HG02759 (cell line): ENCODE measurements at regions not wholly inside any gene's neighbourhood (a gene's known extent, or its start where the extent isn't known, plus 50 kb on each side); places are given as distances from the start of the nearest gene placed in this dataset.
"Not testable (repeated sequence)": the region's sequence is repeated elsewhere in the genome, so short reads cannot be mapped to it uniquely, and the experiment has no call there.

Source experiments
- ATAC-seq: cut with Tn5 transposase; IDR thresholded peaks from one replicate; pipeline ENCODE4 v1.9.1; 2021; ENCODE audit warnings: mild to moderate bottlenecking, moderate library complexity; ENCODE audit not compliant: unreplicated experiment

GRCh38 chr7:55705728-55706450 lies 133.6 kb upstream of the VOPP1 start:
- not testable (repeated sequence) for ATAC-seq

DNA sequence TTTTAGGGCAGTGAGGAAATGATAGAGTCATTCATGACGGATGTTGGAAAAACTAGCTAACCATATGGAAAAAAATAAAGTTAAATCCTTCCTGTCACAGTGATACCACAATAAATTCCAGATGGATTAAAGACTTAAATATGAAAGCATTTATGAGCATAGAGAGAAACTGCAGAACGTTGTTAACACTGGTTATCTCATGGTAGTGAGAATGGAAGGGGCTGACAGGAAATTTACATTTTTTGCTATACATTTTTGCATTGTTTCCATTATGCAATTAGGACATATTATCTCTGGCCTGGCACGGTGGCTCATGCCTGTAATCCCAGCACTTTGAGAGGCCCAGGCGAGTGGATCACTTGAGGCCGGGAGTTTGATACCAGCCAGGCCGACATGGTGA lies 130.5 kb upstream of the VOPP1 start:
- not testable (repeated sequence) for ATAC-seq

GRCh38 chr7:55699450-55699842 lies 127.1 kb upstream of the VOPP1 start:
- ATAC-seq = not testable (repeated sequence)

DNA sequence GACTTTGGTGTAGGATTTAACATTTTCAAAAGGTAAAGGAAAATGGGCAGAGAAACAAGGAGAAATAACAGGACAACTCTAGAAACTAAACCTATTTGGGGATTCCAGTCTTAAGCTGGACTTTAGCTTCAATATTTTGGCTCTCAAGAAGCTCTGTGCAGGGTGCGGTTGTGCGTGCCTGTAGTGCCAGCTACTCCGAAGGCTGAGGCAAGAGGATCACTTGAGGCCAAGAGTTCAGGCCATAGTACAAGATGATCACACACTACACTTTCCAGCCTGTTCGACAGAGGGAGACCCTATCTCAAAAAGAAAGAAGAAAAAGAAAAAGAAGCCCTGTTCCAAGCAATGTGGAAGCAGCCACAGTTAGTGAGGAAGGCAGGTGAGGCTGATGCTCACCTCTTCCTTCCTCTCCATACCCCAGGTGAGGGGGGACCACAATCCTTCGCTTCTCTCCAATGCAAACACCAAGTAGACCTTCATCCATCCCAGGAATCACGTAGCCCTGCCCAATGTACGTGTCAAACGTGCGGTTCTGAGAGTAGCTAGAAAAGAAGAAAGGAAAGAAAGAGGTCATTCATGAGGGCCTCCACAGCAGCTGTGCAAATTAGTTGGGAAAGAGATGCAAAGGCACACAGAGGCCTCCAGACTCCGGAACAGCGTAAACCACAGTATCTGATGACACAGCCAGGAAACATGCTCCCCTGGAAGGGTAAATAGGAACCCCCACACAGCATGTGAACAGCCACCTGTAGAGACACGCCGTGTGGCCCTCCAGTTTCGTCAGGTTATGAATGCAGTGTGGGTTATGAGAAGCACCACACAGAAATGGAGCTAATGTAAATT lies 126.5 kb upstream of the VOPP1 start:
- peak; percentile 75 for ATAC-seq

- not testable (repeated sequence) for ATAC-seq
These were observed 123.8 kb upstream of the VOPP1 start for GRCh38 chr7:55695893-55696701.

- ATAC-seq = not testable (repeated sequence)
These were observed 122.2 kb upstream of the VOPP1 start for GRCh38 chr7:55694484-55694883.

- ATAC-seq = not testable (repeated sequence)
These were observed 116.7 kb upstream of the VOPP1 start for GRCh38 chr7:55688684-55689681.

DNA sequence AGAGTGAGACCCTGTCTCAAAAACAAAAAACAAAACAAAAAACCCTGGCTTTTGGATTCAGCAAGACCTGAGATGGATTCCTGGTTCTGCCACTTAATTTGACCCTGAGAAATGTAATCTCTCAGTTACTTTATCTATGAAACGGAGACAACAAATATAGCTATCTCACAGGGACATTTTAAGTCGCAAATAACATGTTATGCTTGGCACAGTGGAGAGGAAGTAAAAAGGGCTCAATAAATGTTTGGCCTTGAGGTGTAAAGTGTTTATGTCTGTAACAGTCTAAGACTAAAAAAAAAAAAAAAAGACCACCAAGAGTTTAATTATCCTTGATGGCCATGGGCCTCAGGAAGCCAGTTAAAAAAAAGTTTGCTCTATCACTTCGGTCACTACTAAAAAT lies 116.0 kb upstream of the VOPP1 start:
- not testable (repeated sequence) for ATAC-seq

DNA sequence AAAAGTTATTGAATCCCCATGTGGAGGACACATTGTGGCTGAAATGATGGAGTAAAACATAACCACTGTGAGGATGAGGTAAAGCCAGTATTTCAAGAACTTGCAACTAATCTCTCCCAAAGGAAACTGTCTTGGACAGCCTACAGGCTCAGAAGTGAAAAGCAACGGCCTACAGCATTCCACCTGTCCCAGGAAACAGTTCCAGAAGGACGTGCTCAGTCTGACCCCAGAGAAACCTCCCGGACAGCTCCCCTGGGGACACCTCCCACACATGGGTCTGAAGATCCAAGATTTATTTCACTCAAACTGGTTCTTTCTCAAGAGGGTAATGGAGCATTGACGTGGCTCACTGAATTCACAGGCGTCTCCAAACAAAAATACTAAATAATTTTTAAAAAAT lies 115.0 kb upstream of the VOPP1 start:
- ATAC-seq = not testable (repeated sequence)

DNA sequence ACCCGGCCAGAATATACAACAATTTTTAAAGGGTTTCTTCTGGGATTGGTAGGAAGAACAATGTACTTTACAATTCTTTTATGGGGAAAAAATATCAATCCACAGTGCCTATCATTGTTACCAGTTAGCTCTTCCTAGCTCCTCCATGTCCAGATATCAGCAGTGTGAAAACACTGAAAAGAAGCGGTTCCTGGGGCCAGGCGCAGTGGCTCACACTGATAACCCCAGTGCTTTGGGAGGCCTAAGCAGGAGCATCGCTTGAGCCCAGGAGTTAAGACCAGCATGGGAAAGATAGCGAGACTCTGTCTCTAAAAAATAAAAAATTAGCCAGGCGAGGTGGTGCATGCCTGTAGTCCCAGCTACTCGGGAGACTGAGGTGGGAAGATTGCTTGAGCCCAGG lies 114.5 kb upstream of the VOPP1 start:
- ATAC-seq = not testable (repeated sequence)

DNA sequence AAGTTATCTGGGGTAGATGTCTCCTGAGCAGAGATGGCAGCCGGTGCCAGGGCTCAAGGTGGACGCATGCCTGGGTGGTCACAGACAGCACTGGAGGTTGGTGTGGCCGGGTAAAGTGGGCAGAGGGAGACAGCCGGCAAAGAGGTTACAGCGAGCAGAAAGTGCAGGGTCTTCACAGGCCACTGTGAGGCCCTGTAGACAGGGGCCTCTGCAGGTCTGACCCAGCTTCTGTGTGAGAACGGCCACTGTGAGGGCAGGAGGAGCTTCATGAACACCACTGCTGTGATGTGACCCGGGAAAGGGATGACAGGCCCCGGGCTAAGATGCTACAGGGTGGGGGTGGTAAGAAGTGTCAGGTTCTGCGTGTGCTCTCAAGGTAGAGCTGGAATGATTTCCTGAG lies 111.2 kb upstream of the VOPP1 start:
- ATAC-seq = not testable (repeated sequence)

DNA sequence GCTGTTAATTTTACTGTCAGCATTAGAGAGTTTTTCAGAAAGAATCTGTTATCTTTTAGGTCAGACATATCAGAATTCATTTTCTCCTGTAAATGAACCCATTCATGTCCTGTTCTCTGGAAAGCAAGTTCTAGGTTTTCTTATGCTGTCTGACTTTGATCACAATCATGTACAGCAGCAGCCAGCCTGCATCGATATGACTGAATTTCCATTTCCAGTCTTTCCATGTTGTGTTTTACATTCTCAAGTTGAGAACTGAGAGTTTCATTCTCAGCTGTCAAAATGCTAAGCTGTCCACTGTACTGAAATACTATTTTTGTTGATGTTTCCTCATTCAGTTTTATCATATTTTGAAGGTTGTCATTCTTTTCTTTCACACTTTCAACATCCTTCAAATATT lies 103.3 kb upstream of the VOPP1 start:
- not testable (repeated sequence) for ATAC-seq

- not testable (repeated sequence) for ATAC-seq
These were observed 101.2 kb upstream of the VOPP1 start for GRCh38 chr7:55673525-55673924.

- not testable (repeated sequence) for ATAC-seq
These were observed 99.8 kb upstream of the VOPP1 start for GRCh38 chr7:55672084-55672483.

DNA sequence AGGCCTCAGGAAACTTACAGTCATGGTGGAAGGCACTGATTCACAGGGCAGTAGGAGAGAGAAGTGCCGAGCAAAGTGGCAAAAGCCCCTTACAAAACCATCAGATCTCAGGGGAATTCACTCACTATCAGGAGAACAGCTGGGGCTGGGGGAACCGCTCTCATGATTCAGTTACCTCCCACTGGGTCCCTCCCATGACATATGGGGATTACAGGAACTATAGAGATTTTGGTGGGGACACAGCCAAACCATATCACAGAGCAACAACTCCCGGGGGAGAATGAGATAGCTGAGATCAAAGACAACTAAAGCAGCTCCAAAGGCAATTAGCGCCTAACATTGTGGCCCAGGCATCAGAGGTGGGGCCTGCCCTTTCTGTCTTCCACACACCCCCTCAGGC lies 85.4 kb upstream of the VOPP1 start:
- peak; percentile 50 for ATAC-seq

GRCh38 chr7:55651057-55651456 lies 78.8 kb upstream of the VOPP1 start:
- ATAC-seq = no peak

DNA sequence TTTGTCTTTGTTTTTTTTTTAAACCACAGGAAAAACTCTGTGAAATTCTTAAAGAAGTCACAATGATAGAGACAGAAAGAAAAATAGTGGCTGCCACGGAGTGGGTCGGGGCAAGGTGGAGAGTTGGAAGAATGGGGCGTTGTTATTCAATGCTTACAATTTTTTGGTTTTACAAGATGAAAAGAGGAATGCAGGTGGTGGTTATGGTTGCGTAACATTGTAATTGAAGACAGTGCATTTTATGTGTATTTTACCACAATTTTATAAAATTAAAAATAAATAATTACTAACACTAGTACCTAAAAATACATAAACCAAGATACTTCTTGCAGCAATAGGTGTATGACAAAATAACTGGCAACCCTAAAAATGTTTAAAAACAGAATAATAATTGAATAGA lies 76.9 kb upstream of the VOPP1 start:
- ATAC-seq = no peak

- ATAC-seq = no peak
These were observed 72.3 kb upstream of the VOPP1 start for GRCh38 chr7:55644567-55644966.

DNA sequence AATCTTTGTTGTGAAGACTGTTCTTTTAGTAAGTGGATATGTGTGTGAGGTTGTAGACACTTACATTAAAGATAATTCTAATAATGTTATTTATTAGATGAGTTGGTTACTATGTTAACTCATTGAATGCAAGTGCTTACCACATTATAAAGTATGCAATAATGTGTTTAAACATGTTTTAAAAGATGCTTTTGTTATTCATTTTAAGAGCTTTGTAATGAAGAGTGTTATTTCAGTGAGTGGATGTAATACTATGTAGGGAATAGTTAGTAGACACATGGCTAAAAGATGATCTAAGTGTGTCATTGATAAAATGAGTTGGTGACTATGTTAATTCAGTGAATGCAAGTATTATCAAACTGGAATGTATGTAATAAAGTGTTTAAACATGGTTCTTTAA lies 70.0 kb upstream of the VOPP1 start:
- no peak for ATAC-seq

DNA sequence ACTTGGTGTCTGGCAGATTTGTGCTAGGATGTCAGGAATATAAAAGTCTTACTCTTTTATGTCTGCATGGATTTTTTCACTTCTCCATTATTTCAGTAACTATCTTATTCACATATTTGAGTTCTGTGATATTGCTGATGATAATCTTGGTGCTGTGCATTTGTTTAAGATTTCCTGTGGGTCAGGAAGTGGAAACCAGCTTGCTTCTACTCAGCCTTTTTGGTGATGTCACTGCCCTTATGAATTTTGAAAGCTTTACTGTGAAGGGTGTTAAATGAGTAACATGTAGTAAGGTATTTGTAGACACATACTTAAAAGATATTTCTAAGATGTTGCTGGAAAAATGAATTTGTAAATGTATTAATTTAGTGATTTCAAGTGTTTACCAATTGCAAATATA lies 69.5 kb upstream of the VOPP1 start:
- peak; percentile 77 for ATAC-seq
